T-cell (primary cell): ENCODE measurements at regions not wholly inside any gene's neighbourhood (a gene's known extent, or its start where the extent isn't known, plus 50 kb on each side); places are given as distances from the start of the nearest gene placed in this dataset.

Experiments
- ATAC-seq, 4 experiments: fragments of 200-7000 bp in 3 of 4; fragments of 150-1000 bp in 1 of 4; cut with Tn5 transposase; replicated peaks in 1 of 4; 1 replicate in 3 of 4; 2 replicates in 1 of 4; pipeline ENCODE4 v1.10.0; 2021; ENCODE audit warnings: moderate library complexity in 3 of 4, mild to moderate bottlenecking in 2 of 4, moderate number of reproducible peaks in 1 of 4
- CTCF ChIA-PET, 2 donors: fragments of 300-600 bp; sonication (Branson Sonifier 250); formaldehyde crosslinking; loops; one replicate each; lab custom pipeline; 2022; ENCODE audit warnings: antibody characterized with exemption in 2 of 2; lab: Charles Lee
- POLR2A ChIA-PET, 2 donors: fragments of 300-600 bp; sonication (Branson Sonifier 250); formaldehyde crosslinking; loops; one replicate each; lab custom pipeline; 2022; ENCODE audit warnings: antibody characterized with exemption in 2 of 2; lab: Charles Lee
- DNase-seq, 35 experiments: peaks; one replicate each; pipeline versions ENCODE4 v3.0.0 to v3.0.0-alpha.2; 2013 to 2023
- H3K27ac ChIP-seq: one replicate; pipeline ENCODE4 v1.5.1; 2013; ENCODE audit warnings: low read length
- H3K27me3 ChIP-seq, 2 experiments: replicated peaks in 1 of 2; 1 replicate in 1 of 2; 2 replicates in 1 of 2; pipeline versions ENCODE4 v1.6.1 to v1.7.0; 2013; ENCODE audit warnings: low read length in 1 of 2, mixed read lengths in 1 of 2; ENCODE audit not compliant: control insufficient read depth in 2 of 2, insufficient read depth in 2 of 2; ENCODE audit errors: extremely low read depth in 1 of 2
- H3K36me3 ChIP-seq, 2 donors: 1 replicate in 1 of 2; 2 replicates in 1 of 2; pipeline versions ENCODE4 v1.6.1 to v1.7.0; 2013; ENCODE audit warnings: low read length in 1 of 2; ENCODE audit not compliant: control insufficient read depth in 2 of 2, insufficient read depth in 1 of 2; ENCODE audit errors: extremely low read depth in 1 of 2
- H3K4me1 ChIP-seq, 2 experiments: 1 replicate in 1 of 2; 2 replicates in 1 of 2; pipeline versions ENCODE4 v1.6.1 to v1.7.0; 2013; ENCODE audit warnings: low read length in 2 of 2, mixed read lengths in 1 of 2; ENCODE audit not compliant: insufficient read depth in 2 of 2, control insufficient read depth in 1 of 2; ENCODE audit errors: extremely low read depth in 1 of 2
- H3K4me3 ChIP-seq, 2 donors: 1 replicate in 1 of 2; 2 replicates in 1 of 2; pipeline versions ENCODE4 v1.5.1 to v1.7.0; 2013; ENCODE audit warnings: mild to moderate bottlenecking in 2 of 2, low read length in 1 of 2, moderate library complexity in 1 of 2; ENCODE audit not compliant: control insufficient read depth in 1 of 2; ENCODE audit errors: extremely low read depth in 1 of 2
- H3K9me3 ChIP-seq: 2 replicates; pipeline ENCODE4 v1.7.0; 2013
- H3K27ac Mint-ChIP-seq, 2 donors: one replicate each; pipeline ENCODE4 v1.8.0; 2020 to 2021; ENCODE audit warnings: mild to moderate bottlenecking in 2 of 2, mixed read lengths in 2 of 2
- H3K27me3 Mint-ChIP-seq, 2 donors: one replicate each; pipeline ENCODE4 v1.8.0; 2021 to 2022; ENCODE audit warnings: mixed read lengths in 2 of 2
- H3K36me3 Mint-ChIP-seq: one replicate; pipeline ENCODE4 v1.8.0; 2021; ENCODE audit warnings: mixed read lengths
- H3K4me1 Mint-ChIP-seq, 3 donors: one replicate each; pipeline ENCODE4 v1.8.0; 2020 to 2022; ENCODE audit warnings: mixed read lengths in 3 of 3, mild to moderate bottlenecking in 1 of 3
- H3K4me3 Mint-ChIP-seq, 3 donors: one replicate each; pipeline ENCODE4 v1.8.0; 2020 to 2022; ENCODE audit warnings: mild to moderate bottlenecking in 3 of 3, mixed read lengths in 3 of 3, moderate library complexity in 3 of 3
- H3K9me3 Mint-ChIP-seq, 3 donors: one replicate each; pipeline ENCODE4 v1.8.0; 2020 to 2022; ENCODE audit warnings: mixed read lengths in 3 of 3
- WGBS: methylation state at CpG from one replicate; pipeline ENCODE4 v1.1.5; 2013; ENCODE audit warnings: missing lambda C conversion rate; ENCODE audit not compliant: insufficient coverage; 5-methylcytosine and 5-hydroxymethylcytosine counted together

DNA sequence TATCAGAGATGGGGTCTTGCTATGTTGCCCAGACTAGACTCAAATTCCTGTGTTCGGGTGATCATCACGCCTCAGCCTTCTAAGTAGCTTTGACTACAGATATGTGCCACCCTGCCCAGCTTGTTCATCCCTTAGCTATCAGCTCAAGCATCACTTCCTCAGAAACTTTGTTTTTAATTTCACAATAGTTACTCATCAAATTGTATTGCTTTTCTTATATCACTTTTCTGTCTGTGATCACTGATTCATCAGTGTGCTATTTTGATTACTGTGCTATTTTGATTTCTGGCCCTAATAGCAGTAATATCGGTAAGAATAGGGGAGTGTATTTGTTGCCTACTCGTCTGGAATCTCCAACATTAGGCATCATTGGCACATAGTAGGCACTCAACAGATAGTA is 878.6 kb upstream of the PCDH20 start:
- Histone ChIP-seq H3K27me3 (no peaks in the 10 kb centered on the region), H3K4me1 (no peaks in the 10 kb centered on the region), H3K36me3 (no peaks in the 10 kb centered on the region), H3K9me3 (no peaks in the 10 kb centered on the region), H3K27ac (no peak overlapping the region), H3K4me3 (no peak overlapping the region)
- no CpG with 5 or more reads among the region's 4 CpGs for WGBS
- H3K27me3 Mint-ChIP-seq = no peaks in the 10 kb centered on the region
- H3K4me1 Mint-ChIP-seq = no peaks in the 10 kb centered on the region
- DNase-seq = no peak
- H3K27ac Mint-ChIP-seq = no peak overlapping the region
- ChIA-PET CTCF (no interaction called here), POLR2A (no interaction called here)
- ATAC-seq = no peak
- no peak overlapping the region for H3K4me3 Mint-ChIP-seq
- H3K9me3 Mint-ChIP-seq = peaks cover 3 to 18% (median 11%) of the 10 kb centered on the region in 3 donors
- no peaks in the 10 kb centered on the region for H3K36me3 Mint-ChIP-seq

DNA sequence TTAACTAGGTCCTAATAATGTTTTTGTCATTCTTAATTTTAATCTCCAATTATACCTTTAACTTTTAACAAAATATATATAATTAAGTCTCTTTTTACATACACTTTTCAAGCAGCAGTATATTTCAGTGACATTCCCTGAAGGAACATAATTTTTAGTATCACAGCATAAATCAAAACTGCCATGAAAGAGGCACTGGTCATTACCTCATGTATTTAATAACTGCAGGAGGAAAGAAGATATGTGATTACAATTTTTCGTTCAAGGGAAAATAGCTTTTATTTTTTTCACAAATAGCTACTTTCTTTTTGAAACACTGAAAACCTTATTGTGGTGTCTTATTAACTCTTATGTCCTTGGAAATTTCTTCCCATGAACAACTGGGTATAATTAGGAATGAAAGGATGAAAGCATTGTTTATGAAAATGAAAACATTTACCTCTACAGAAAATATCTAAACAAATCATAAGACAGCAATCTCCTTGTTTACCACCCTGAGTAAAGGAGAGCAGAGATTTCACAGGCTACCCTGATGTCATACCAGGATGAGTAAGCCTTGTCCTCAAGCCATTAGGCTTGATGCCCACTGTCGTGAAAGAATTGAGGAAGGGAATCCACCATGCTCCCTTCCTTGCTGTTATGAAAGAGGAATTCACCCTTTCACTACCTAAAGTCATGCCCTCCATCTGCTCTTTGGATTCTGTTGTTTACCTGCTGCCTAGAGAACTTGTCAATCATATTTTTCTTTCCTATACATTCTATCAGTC is 877.2 kb upstream of the PCDH20 start:
- DNase-seq = no peak
- no peaks in the 10 kb centered on the region for H3K36me3 Mint-ChIP-seq
- Histone ChIP-seq H3K27me3 (no peaks in the 10 kb centered on the region), H3K4me3 (no peak overlapping the region), H3K9me3 (no peaks in the 10 kb centered on the region), H3K27ac (no peak overlapping the region), H3K36me3 (no peaks in the 10 kb centered on the region), H3K4me1 (no peaks in the 10 kb centered on the region)
- no peak for ATAC-seq
- ChIA-PET CTCF (no interaction called here), POLR2A (no interaction called here)
- 57% methylated on average over 1 of the region's 2 CpGs for WGBS
- peaks cover 6 to 20% (median 11%) of the 10 kb centered on the region in 3 donors for H3K9me3 Mint-ChIP-seq
- H3K27me3 Mint-ChIP-seq = no peaks in the 10 kb centered on the region
- H3K27ac Mint-ChIP-seq = no peak overlapping the region
- H3K4me3 Mint-ChIP-seq = no peak overlapping the region
- H3K4me1 Mint-ChIP-seq = no peaks in the 10 kb centered on the region

DNA sequence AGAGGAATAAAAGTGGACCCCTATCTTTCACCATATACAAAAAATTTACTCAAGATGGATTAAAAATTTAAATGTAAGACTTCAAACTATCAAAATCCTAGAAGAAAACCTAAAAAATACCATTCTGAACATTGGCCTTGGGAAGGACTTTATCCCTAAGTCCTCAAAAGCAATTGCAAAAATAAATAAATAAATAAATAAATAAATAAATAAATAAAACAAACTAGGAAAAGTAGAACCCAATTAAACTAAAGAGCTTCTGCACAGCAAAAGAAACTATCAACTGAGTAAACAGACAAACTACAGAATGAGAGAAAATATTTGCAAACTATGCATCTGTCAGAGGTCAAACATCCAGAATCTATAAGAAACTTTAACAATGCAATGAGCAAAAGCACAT is 874.9 kb upstream of the PCDH20 start:
- Histone ChIP-seq H3K36me3 (no peaks in the 10 kb centered on the region), H3K27me3 (no peaks in the 10 kb centered on the region)

DNA sequence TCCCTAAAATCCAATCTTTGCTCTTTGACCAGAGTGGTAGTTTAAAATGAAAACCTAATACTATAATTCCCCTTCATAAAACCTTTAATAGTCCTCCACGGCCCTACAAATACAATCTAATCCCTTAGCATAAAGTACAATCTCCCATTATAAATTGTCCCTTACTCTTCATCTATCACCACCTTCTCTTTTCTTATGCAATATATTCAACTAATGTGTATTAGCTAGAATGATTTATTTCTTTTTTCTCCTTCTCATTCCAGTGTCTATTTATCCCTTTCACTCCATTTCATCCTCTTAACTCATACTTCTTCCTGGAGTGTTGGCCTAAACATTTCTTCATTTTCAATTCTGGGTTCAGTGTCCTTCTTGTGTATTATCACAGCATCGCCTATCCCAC is 872.1 kb upstream of the PCDH20 start:
- Mint-ChIP-seq H3K36me3 (no peaks in the 10 kb centered on the region), H3K4me3 (no peak overlapping the region), H3K27ac (no peak overlapping the region), H3K27me3 (no peaks in the 10 kb centered on the region), H3K9me3 (peaks cover 16 to 27% (median 21%) of the 10 kb centered on the region in 3 donors), H3K4me1 (no peaks in the 10 kb centered on the region)
- Histone ChIP-seq H3K9me3 (no peaks in the 10 kb centered on the region), H3K36me3 (no peaks in the 10 kb centered on the region), H3K27me3 (no peaks in the 10 kb centered on the region), H3K27ac (no peak overlapping the region), H3K4me3 (no peak overlapping the region), H3K4me1 (no peaks in the 10 kb centered on the region)
- ATAC-seq (no peak), DNase-seq (no peak)
- ChIA-PET CTCF (no interaction called here), POLR2A (no interaction called here)
- no CpG with 5 or more reads among the region's 2 CpGs for WGBS

More for the DNA sequence above, 874.9 kb upstream of the PCDH20 start:
- ChIA-PET POLR2A (no interaction called here), CTCF (no interaction called here)
- no peak overlapping the region for H3K4me3 Mint-ChIP-seq
- ATAC-seq = no peak
- Histone ChIP-seq H3K9me3 (no peaks in the 10 kb centered on the region), H3K4me1 (no peaks in the 10 kb centered on the region), H3K4me3 (no peak overlapping the region), H3K27ac (no peak overlapping the region)
- no peaks in the 10 kb centered on the region for H3K36me3 Mint-ChIP-seq
- H3K4me1 Mint-ChIP-seq = no peaks in the 10 kb centered on the region
- no peak for DNase-seq
- H3K27me3 Mint-ChIP-seq = no peaks in the 10 kb centered on the region
- H3K27ac Mint-ChIP-seq = no peak overlapping the region
- H3K9me3 Mint-ChIP-seq = peaks cover 8 to 23% (median 15%) of the 10 kb centered on the region in 3 donors

DNA sequence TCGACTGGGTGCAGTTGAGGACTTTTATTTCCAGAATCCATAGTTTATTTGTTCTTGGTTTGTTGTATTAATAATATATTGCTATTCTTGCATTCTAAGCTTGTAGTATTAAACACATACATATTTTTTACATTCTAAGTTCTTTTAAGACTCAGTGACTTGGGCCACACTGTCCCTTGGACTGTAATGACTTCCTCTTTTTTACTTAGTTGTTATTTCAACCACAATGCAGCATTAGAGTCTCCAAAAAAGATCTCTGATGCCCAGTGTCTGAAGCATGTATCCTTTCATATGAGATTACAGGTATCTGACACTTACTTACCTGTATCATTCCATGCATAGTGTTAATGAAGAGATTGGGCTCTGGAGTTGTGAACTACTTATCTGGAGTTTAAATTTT is 864.9 kb upstream of the PCDH20 start:
- no CpG with 5 or more reads among the region's 1 CpG for WGBS
- DNase-seq = no peak
- peaks cover 11 to 26% (median 18%) of the 10 kb centered on the region in 3 donors for H3K9me3 Mint-ChIP-seq
- no peak overlapping the region for H3K27ac Mint-ChIP-seq
- H3K27me3 Mint-ChIP-seq = no peaks in the 10 kb centered on the region
- no peaks in the 10 kb centered on the region for H3K36me3 Mint-ChIP-seq
- H3K4me1 Mint-ChIP-seq = no peaks in the 10 kb centered on the region
- Histone ChIP-seq H3K4me1 (no peaks in the 10 kb centered on the region), H3K9me3 (no peaks in the 10 kb centered on the region), H3K27me3 (no peaks in the 10 kb centered on the region), H3K27ac (no peak overlapping the region), H3K4me3 (no peak overlapping the region), H3K36me3 (no peaks in the 10 kb centered on the region)
- ChIA-PET CTCF (no interaction called here), POLR2A (no interaction called here)
- no peak overlapping the region for H3K4me3 Mint-ChIP-seq
- no peak for ATAC-seq

DNA sequence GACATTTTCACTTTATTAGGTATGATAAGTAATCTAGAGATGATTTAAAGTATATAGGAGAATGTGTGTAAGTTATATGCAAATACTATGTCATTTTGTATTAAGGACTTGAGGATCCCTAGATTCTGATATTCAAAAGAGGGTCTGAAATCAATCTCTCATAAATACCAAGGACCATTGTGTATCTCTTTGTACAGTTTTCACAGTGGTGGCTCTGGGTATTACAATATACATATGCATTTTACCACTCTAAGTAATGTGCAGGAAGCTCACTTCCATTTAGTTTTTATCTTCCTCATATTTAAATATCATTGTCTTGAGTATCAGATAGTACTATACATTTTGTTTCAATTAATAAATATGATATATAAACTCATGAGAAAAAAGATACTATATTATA is 862.6 kb upstream of the PCDH20 start:
- DNase-seq (no peak), ATAC-seq (no peak)
- H3K4me3 Mint-ChIP-seq = no peak overlapping the region
- H3K9me3 Mint-ChIP-seq = peaks cover 9 to 20% (median 13%) of the 10 kb centered on the region in 3 donors
- H3K27ac Mint-ChIP-seq = no peak overlapping the region
- no peaks in the 10 kb centered on the region for H3K27me3 Mint-ChIP-seq
- no peaks in the 10 kb centered on the region for H3K36me3 ChIP-seq
- H3K27me3 ChIP-seq = no peaks in the 10 kb centered on the region
- H3K4me3 ChIP-seq = no peak overlapping the region
- H3K4me1 ChIP-seq = no peaks in the 10 kb centered on the region
- H3K36me3 Mint-ChIP-seq = no peaks in the 10 kb centered on the region
- ChIA-PET CTCF (no interaction called here), POLR2A (no interaction called here)
- H3K4me1 Mint-ChIP-seq = no peaks in the 10 kb centered on the region
- H3K27ac ChIP-seq = no peak overlapping the region
- no peaks in the 10 kb centered on the region for H3K9me3 ChIP-seq

DNA sequence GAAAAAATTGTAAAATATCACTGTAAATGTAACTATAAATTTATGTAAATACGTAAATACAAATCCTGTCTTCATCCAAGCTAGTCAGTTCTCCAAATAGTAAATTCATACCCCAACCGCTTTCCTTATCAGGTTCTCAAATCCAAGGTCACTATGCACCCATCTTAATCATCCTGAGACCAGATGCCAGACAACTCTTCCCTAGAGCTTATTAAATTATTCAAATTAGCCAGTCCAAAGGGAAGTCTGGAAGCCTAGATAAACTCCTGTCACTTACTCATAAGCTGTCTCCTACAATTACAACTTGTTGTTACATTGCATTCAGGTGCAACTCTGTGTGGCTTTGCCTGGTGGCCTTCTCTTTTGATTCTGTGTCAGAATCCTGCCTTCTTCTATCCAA is 836.1 kb upstream of the PCDH20 start:
- DNase-seq (no peak), ATAC-seq (no peak)
- Histone ChIP-seq H3K9me3 (no peaks in the 10 kb centered on the region), H3K27me3 (no peaks in the 10 kb centered on the region), H3K36me3 (no peaks in the 10 kb centered on the region), H3K27ac (no peak overlapping the region), H3K4me1 (no peaks in the 10 kb centered on the region), H3K4me3 (no peak overlapping the region)
- 90% methylated on average over 1 of the region's 2 CpGs for WGBS
- Mint-ChIP-seq H3K27me3 (no peaks in the 10 kb centered on the region), H3K4me1 (no peaks in the 10 kb centered on the region), H3K27ac (no peak overlapping the region), H3K4me3 (no peak overlapping the region), H3K36me3 (no peaks in the 10 kb centered on the region), H3K9me3 (peaks cover 7 to 25% (median 25%) of the 10 kb centered on the region in 3 donors)
- CTCF ChIA-PET = no interaction called here
- POLR2A ChIA-PET = no interaction called here
